Stimulated activated CD4-positive, alpha-beta T cell treated with anti-CD3 and anti-CD28 coated beads, TNF-alpha, amount 100 ng/mL, for 4 hours (primary cell): ENCODE measurements at regions not wholly inside any gene's neighbourhood (a gene's known extent, or its start where the extent isn't known, plus 50 kb on each side); places are given as distances from the start of the nearest gene placed in this dataset.

Experiments
- DNase-seq, 3 experiments: peaks; one replicate each; pipeline ENCODE4 v3.0.0-alpha.2; 2020; ENCODE audit warnings: low read depth in 3 of 3

DNA sequence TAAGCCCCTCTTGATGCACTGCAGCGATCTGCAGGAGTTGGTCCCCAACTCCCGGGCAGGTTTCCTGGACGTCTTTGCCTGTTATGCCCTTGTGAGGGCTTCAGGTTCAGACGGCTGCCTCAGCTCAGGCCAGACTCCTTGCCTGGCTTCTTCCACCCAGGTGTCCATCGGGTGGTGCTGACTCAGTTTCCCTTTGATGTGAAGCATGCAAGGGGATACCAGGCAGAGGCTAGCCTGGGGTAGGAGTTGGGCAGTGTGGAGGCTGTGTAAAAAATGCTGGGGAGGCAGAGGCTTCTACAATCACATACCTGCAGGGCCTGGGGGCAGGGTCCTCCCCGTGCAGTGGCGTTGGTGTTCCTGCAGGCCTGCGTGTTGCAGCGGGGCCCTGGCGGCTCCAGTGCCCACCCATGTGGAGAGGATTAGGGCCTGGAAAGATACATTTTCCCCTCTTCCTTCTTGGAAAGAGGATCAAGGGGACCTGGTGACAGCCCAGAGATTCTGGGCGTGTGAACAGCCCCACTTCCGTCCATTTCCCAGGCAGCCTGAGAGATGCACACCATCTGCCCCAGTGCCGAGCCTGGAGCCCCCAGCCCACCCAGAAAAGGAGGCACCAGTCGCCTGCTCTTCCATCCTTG lies 338.3 kb downstream of the DYSF start:
- no peak for DNase-seq

DNA sequence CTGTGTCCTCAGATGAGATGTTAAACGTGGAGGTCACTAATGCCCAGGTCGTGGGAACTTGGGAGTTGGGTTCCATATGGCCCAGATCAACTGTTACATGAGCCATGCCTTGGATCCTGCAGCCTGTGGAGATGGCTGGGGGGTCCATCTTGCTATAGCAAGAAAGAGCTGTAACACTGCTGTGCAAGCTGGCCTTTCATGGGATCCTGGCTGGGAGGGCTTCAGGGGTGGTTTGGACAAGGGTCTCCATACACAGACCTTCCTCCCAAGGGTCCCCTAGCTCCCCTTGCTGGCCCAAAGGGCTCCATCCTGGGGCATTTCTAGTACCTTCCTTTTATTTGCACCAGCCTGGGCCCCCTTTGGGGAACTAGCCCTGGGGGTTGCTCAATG lies 337.7 kb downstream of the DYSF start:
- DNase-seq: no peak

DNA sequence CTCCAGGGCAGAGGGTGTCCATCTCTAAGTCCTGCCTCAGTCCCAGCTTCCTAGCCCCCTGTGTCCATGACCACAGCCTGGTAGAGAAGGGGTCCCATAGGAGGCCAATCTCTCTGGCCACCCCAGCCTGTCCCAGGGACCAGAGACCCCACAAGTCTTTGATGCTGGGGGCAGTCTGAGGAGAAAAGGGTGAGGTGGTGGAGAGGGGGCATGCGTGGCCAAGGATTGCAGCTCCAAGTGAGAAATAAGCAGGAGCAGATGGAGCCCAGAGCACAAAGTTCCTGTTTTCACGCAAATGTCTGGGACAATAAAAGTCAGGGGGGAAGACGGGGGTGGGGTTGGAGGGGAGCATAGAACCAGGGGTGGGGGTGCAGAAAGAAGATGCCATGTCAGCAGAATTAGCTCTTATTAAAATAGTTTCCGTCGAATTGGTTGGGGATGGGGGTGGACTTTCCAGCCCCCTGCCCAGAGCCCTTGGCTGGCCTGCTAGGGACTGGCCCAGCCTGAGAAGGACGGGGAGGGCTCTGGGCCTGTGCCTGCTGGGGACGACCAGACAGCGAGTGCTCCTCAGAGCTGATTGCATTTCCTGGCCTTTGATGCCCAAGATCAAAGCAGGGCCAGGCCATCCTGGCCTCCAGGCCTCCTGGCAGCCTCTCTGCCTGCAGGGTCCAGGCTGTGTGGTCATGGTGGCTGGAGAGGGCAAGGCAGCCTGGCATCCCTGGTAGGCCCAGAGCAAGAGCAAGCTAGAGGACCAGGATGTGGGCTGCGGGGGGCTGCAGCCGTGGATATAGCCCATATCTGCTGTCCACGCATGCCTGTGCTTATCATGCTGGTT lies 337.1 kb downstream of the DYSF start:
- no peak for DNase-seq

DNA sequence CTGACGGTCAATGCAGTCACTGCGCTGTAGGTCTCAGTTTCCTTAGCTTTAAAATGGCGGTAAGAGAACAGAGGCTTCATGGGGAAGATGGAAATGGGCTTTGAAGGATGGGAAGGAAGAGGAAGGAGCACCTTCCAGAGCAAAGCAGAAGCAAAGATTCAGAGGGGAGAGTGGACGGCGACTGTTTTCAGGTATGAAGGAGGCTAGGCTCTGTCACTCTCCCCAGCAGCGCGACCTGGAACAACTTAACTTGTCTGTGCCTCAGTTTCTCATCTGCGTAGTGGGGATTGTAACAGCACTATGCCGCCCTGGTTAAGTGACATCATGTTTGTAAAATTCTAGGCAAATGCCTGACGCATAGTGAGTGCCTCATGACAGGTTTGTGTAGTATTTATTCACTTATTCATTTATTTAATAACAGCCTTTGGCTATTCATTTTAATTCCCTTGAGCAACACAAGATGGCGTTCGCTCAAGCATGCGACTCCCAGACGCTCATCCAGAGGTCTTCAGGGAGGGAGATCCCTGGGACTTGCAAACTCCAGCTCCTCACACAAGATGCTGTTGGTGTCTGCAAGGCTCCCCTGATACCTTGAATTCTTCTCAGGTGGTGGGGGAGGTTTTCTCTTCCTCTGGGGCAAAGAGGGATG lies 336.3 kb downstream of the DYSF start:
- DNase-seq: no peak

DNA sequence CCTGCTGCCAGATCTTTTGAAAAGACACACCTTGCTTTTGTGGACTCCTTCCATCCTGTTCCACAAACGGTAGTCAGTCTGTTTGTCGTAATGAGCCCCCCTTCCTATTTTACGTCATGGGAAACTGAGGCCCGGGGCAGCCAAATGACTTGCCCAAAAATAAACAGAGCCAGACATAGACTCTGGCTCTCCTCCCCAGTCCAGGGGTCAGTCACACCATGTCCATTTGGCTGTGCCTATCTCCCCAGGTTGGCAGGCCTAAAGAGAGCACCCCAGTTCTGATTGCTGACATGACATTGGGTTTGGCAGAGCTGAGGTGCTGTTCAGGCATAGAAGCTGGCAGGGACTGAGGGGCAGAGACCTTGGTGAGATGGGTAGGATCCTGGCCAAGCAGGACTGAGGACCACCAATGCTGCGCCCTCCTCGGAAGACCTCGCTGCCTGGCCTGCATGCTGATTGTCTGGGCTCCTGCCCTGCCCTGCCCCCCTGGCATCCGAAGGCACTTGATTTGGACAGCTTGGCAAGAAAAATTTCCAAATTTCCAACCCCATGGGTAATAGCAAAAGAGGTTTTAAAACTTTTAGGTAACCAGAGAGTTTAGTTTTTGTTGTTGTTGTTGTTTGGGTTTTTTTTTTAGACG lies 335.4 kb downstream of the DYSF start:
- no peak for DNase-seq

DNA sequence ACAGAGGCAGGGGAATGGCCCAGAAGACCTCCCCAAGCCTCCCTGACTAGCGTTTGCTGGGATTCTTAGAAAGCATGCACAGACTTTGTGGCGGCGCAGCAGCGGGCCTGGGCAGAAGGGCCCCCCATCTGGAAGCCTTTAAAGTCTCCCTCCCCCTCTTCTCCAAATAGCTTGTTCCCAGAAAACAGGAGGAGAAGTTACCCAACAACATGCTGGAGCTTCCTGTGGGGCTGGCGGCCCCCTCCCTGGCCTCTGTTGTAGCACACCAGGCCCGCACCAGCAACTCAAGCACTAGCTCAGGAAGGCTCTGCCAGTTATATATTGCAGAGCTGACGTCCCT lies 334.8 kb downstream of the DYSF start:
- no peak for DNase-seq

DNA sequence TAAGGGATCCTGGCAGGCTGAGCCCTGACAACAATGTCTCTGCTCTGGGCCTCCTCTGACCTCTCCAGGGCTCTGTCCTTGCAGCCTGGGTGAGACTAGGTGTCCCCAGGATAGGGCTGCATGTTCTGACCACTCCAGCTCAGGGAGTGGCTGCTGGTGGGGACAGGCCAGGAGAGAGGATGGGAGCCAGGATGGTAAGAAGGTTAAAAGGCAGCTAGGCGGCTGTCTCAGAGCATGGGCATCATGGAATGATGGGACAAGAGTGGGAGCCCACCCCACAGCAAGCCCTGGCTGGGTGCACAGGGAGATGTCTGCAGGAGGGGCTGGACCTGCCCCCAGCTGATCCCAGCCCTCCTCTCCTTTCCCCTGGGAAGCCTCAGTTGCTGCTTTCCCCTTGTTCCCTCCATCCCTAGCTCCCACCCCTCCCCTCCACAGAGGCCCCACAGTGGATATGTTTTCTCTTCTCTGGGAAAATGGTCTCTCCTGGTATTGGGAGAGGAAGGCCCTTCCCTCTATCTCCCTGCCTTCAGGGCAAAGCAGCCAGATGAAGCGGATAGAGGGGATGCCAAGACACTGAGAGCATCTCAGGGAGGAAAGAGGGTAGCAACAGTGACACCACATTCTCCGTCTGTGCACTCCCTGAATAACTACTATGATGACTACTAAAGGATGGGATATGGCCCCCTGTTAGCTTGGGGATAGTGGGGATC lies 334.3 kb downstream of the DYSF start:
- no peak for DNase-seq

DNA sequence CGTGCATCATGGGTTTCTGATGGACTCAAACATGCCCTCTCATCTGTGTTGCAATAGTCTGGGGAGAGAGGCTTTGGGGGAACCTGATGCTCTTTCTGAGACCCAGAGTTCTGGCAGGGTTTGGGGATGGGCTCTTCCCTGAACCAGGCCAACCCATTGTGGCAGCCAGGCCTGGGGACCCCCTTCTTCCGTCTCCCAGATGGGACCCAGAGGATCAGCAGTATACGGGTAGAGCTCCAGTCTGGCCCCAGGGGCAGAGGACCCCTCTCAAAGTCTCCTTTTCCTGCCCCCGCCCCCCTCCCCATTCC lies 333.7 kb downstream of the DYSF start:
- DNase-seq: no peak

DNA sequence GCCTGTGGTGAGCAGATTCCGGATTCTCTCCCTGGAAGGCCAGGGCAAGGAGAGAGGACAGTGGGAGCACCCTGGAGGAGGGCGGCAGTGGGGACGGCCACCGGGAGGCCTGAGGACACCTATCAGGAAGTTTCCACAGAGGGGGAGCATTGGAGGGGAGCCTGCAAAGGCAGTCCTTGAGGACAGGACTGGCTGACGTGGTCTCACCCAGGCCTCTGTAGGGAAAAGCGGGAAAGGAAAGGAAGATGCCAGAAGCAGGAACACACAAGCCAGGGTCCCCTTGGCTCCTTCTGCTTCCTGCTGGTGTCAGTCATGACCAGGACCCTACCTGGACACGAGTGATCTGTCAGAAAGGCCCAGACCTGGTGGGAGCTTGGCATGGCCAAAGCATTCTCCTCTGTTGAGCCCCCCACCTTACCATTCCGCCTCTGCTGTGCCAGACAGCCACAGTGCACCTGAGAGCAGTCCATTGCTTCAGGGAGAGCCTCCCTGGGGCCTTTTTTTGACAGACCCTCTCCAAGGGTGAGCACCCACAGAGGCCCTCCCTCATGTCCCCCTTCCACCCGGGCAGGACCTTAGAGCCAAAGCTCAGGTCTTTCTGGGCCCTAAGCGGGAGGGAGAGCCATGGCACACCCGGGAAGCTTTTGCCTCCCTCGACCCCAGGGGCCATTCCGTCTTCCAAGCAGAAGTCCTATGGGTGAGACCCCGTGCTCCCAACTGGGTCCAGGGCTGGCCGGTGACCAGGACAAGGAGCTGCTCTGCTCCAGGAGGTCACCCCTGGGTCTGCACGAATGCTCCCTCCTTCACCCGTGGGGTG lies 333.1 kb downstream of the DYSF start:
- DNase-seq: no peak

DNA sequence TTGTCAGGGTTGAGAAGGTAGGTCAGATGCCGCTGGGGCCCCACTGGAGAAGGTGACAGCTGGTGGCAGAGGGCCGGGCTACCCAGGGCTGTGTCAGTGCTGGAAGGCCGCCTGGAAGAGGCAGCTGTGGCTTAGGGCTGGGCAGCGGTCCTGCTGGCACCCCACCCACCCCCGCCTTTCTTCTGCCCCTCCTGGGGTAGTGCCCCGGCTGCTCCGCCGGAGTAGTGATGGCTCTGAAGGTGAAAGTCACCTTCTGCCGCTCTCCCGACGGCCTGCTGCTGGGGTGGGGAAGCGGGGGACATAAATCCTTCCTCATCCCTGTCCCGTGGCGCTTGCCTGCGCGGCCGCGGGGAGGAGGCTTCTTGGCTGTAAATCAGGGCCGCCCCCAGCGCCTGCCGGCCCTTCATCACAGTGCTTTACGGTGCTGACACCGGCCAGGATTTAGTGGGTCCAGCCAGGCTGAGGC lies 332.2 kb downstream of the DYSF start:
- DNase-seq: no peak

DNA sequence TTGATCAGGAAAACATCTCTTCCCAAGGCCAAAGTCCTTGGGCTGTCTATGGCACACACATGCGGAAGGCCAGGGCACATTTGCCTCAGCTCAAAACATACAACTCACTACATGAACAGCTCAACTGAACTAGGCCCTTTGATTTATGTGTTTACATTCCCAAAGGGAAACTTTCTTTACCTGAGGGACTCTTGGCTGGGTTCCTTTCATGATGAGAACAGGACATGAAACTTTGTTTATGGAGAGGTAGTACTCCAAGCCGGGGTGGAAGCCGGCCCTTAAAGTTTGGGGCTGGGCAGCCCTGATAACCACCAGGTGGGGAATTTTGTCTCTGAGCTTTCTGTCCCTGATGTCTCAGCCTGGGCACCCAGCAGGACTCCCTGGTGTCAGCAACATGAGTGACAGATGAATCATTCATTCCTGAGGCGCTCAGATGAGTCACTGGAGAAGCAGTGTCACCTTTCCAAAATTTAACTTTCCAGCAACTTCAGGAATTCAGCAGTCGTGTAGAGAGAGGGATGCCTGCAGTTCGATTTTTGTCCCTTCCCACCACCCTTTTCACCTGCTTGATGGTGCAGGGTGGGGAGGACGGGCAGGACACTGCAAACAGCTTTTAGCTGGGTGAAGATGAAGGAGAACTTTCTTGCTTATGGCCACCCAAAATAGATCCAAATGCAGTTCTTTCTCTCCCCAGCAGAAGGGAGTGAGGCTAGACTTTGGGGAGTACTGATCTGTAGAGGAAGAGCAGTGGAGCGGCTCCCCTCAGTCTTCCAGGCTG lies 331.6 kb downstream of the DYSF start:
- no peak for DNase-seq

DNA sequence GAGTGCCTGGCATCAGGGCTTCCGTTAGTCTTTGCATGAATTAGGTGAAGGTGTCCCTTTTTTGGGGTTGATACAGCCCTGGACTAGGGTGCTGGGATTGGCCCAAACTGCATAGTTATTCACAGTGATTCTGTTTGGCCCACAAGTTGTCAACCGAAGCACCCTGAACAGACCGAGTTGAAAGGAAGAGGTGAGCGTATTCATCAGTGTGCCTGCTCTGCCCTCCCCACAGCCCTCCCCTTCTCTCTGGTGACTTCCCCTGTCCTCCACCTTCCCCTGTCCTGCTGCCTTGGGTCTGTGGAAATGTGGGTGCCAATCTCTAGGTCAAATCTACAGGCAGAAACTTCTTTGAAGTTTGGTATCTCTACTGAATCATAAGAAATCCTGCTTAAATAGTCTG lies 330.5 kb downstream of the DYSF start:
- DNase-seq: no peak

DNA sequence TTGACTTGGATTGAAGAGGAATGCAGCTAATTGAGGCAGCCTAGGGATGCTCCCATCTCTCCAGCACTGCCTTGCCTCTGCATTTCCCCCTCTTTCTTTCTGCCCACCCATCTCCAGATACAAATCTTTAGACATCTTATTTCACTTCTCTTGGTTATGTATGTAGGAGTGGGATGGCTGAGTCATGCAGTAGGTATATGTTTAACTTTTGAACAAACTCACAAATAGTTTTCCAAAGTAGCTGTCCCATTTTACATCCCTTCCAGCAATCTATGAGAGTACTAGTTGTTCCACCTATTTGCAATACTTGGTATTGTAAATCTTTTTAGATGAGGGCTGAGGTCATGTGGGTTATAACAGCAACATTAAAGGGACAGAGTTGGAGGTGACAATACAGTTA lies 329.9 kb downstream of the DYSF start:
- DNase-seq: no peak

DNA sequence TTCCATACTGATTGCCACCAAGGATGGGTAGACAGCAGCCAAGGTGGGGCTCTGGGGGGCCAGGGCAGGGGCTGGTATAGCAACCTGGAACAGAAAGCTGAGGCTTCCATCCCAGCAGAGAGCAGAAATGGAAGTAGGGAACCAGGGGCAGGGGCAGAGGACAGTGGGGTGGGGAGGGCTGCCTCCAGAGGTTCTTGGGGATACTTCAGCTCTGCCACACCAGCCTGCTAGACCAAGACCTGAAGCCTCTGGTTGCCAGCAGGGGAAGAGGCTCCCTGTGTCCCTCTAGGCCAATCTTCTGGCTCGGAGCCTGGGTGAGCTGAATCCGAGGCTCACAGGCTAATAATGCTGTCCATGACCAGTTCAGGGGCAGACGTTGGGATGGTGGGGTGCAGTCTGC lies 329.0 kb downstream of the DYSF start:
- no peak for DNase-seq

DNA sequence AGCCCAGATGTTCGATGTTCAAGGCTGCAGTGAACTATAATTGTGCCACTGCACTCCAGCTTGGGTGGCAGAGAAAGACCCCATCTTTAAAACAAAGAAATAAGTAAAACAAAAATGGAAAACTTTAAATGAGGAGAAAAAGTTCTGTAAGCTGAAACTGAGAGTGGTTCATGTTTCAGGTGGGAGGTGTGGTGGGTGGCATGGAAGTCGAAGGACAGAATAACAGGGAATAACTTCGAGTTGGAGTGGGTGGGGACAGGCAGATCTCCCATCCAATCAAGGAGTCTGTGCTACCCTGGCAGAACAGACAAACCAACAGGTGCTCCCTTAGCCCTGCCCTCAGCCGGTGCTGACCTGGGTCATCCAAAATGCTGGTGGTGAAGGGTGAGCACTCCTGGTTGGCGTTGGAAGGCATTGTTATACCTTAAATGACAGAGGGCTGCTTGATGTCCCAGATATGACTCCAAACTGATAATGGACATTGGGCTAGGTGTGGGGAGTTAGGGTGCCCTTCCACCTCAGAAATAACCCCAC lies 328.4 kb downstream of the DYSF start:
- DNase-seq: no peak

DNA sequence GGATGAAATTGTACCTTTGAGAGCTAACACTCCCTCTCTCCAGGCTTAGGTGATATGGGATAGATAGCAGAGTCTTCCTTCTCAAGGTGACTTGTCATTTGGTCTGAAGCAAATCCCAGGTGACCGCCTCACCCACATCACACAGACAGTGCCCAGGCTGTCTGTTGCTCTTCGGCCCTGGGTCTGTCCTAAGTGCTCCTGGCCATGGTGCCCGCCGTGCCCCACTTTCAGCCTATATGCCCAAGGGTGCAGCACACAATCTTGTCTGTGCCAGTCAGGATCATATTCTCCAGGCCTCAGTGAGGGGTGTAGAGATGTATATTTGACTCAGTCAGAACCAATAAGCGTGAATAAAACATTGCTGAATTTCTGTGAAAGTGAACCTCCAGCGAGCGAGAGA lies 326.8 kb downstream of the DYSF start:
- no peak for DNase-seq

DNA sequence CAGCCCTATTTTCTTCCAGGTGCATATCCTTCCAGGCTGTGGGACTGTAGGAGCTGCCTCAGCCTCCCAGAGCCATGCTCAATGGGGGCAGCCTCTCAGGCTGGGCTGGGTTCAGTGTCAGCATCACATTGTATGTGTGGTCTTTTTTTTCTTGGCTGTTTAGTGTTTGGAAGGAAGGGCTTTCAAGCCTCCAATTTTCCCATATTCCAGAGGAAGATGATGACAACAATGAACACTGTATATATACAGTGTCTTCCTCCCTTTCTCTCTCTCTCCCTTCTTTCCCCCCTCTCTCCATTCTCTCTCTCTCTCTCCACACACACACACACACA lies 326.4 kb downstream of the DYSF start:
- DNase-seq: no peak

DNA sequence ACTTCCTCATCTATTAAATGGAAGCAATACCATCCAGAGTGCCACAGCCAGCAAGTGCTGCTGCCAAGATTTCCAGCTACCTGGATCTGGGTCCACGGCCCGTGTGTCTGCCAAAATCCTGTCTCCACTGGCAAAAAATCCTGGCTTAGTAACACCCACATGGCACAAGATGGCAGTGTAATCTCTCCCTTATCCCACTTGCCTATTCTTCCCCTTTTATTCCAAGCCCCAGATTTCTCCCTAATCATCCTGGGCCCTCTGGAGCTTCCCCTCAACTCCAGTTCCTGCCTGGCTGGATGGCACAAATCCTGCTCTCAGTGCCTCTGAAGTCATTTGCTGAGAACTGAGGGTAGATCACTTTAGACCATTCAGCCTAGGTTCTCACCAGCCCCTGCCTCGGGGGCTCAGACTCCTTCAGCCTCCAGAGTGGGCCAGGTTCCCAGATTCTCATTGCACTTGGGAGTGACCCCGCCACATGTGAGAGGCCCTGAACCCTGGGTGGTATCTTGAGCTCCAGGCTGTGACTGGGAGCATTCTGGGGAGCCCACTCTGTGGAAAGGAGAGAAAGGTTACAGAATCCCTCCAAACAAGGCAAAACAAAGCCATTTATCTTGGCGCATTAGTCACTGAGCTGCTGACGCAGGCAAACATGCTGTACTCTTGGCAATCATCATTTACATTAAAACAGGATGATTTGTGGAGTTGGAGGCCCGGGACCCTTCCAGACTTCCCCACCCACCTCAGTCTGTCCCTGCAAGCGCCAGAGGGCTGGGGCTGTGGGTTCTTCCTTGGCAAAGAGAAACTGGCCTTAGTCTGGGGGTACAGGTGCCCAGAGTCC lies 325.8 kb downstream of the DYSF start:
- DNase-seq: no peak

DNA sequence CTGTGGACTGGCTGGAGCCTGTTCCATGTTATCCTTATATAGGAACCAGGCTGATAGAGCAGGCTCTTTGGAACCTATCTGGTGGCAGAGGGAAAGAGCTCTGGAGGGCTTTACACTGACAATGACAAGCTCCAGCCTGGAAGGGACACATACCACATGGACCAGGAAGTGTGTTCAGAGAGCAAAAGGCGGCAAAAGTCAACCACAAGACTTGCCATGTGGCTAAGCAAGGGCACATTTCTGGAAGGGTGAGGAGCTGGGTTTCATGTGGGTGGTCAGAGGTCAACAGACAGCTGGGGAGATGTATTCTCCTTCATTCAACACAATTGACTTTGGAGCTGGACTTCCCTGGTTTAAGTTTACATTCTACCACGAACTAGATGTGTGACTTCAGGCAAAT lies 325.2 kb downstream of the DYSF start:
- DNase-seq: no peak

DNA sequence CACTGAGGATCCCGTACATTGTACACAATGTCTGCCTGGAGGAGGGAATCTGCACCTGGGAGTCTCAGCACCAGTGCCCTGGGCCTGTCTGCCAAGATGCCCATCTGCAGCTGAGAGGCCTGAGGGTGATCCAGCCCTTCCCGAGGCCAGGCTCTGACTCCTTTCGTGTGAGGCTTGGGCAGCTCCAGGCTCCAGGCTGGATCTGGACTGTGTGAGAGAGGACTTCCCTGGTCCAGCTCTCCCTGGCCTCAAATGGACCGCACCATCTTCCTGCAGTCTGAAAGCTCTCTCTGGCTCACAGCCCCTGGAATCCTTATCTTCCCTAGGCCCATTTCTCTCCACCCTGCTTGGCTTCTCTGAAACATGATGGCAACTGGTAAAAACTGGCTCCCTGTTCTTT lies 324.6 kb downstream of the DYSF start:
- DNase-seq: no peak
